SK-N-MC (cell line): ENCODE measurements at regions not wholly inside any gene's neighbourhood (a gene's known extent, or its start where the extent isn't known, plus 50 kb on each side); places are given as distances from the start of the nearest gene placed in this dataset.

Experiments used
- EZH2 ChIP-seq: fragments of 200-600 bp; sonication (generic); IDR thresholded peaks from one replicate; pipeline ENCODE4 v1.6.1; 2017; ENCODE audit warnings: antibody characterized with exemption
- POLR2AphosphoS5 ChIP-seq: IDR thresholded peaks from 2 replicates; pipeline ENCODE4 v1.6.1; 2012; ENCODE audit warnings: mild to moderate bottlenecking, low read depth, low read length, borderline replicate concordance

- TF ChIP-seq EZH2 = no peak
- no peak for TF ChIP-seq POLR2AphosphoS5
Observed at GRCh38 chr5:116897291-116897690, 322.7 kb upstream of the SEMA6A start.
